ENCODE measurements at regions not wholly inside any gene's neighbourhood (a gene's known extent, or its start where the extent isn't known, plus 50 kb on each side); places are given as distances from the start of the nearest gene placed in this dataset.
A peak's percentile ranks its signal among the peaks of the same experiment; 100 is the strongest.

GRCh38 chr14:44339862-44340261 is 167.2 kb downstream of the FSCB start:
- Mint-ChIP-seq H3K4me3 (no peak overlapping the region), H3K4me1 (ENCODE audit: low read depth) (no peaks in the 10 kb centered on the region), H3K36me3 (no peaks in the 10 kb centered on the region), H3K27ac (no peak overlapping the region), H3K9me3 (no peaks in the 10 kb centered on the region), H3K27me3 (no peaks in the 10 kb centered on the region)
- intact Hi-C loops (cut with micrococcal nuclease): no loop called here
- no peak for DNase-seq
- ChIA-PET POLR2A (no interaction called here), CTCF (no interaction called here)

GRCh38 chr14:44339231-44339630 is 167.9 kb downstream of the FSCB start:
- Mint-ChIP-seq H3K27ac (no peak overlapping the region), H3K4me3 (no peak overlapping the region), H3K9me3 (no peaks in the 10 kb centered on the region), H3K4me1 (ENCODE audit: low read depth) (no peaks in the 10 kb centered on the region), H3K36me3 (no peaks in the 10 kb centered on the region), H3K27me3 (no peaks in the 10 kb centered on the region)
- POLR2A ChIA-PET: no interaction called here
- intact Hi-C loops (cut with micrococcal nuclease): no loop called here
- CTCF ChIA-PET: no interaction called here
- DNase-seq: no peak

DNA sequence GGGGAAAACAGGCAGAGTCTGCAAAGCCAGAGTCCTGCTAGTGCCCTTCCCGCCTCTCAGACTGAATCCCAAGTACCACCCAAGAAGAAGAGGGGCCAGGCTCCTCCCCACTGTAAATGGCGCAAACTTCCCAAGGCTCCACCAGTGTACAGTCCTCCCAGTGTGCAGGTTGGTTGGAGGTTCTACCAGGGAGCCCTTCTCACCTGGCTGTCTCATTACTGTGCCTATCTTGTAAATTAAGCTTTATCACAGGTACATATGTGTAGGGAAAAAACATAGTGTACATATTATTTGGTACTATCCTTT is 189.7 kb downstream of the FSCB start:
- ChIA-PET POLR2A (no interaction called here), CTCF (no interaction called here)
- H3K27ac Mint-ChIP-seq: no peak overlapping the region
- no peak for DNase-seq
- no peaks in the 10 kb centered on the region for H3K36me3 Mint-ChIP-seq
- peaks cover 9% of the 10 kb centered on the region for H3K9me3 Mint-ChIP-seq
- intact Hi-C loops (cut with micrococcal nuclease): no loop called here
- no peaks in the 10 kb centered on the region for H3K27me3 Mint-ChIP-seq
- H3K4me1 Mint-ChIP-seq (ENCODE audit: low read depth): no peaks in the 10 kb centered on the region
- no peak overlapping the region for H3K4me3 Mint-ChIP-seq

- Mint-ChIP-seq H3K4me3 (no peak overlapping the region), H3K27ac (no peak overlapping the region), H3K9me3 (peaks cover 12% of the 10 kb centered on the region), H3K4me1 (ENCODE audit: low read depth) (no peaks in the 10 kb centered on the region), H3K36me3 (no peaks in the 10 kb centered on the region), H3K27me3 (no peaks in the 10 kb centered on the region)
- DNase-seq: peak; percentile 31
- ChIA-PET POLR2A (no interaction called here), CTCF (no interaction called here)
- intact Hi-C loops (cut with micrococcal nuclease): no loop called here
These were observed 190.2 kb downstream of the FSCB start for GRCh38 chr14:44316647-44317440.

DNA sequence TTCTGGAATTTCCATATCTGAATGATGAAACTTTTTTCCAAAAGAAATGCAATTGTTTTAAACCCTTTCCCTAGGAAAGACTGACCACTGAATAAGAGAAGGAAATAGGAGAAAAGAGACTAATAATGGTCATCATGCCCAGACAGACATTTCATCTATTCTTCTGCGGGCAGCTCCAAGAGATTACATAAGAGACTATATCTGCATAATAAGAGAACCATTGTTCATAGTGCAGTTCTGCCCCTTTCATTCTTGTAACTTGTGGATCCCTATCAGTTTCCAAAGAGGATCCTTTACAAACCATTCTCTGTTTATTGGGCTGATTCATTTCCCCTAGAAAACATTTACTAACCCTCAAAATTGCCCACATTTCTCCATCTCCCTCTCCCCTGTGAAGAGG is 197.8 kb downstream of the FSCB start:
- Mint-ChIP-seq H3K4me1 (ENCODE audit: low read depth) (no peaks in the 10 kb centered on the region), H3K27ac (no peak overlapping the region), H3K36me3 (no peaks in the 10 kb centered on the region), H3K9me3 (peaks cover 8% of the 10 kb centered on the region), H3K27me3 (no peaks in the 10 kb centered on the region), H3K4me3 (no peak overlapping the region)
- no peak for DNase-seq
- intact Hi-C loops (cut with micrococcal nuclease): no loop called here
- CTCF ChIA-PET: no interaction called here
- POLR2A ChIA-PET: no interaction called here

- Mint-ChIP-seq H3K4me3 (no peak overlapping the region), H3K36me3 (no peaks in the 10 kb centered on the region), H3K9me3 (peaks cover 14% of the 10 kb centered on the region), H3K27me3 (no peaks in the 10 kb centered on the region), H3K27ac (no peak overlapping the region), H3K4me1 (ENCODE audit: low read depth) (no peaks in the 10 kb centered on the region)
- POLR2A ChIA-PET: no interaction called here
- DNase-seq: no peak
- CTCF ChIA-PET: no interaction called here
- intact Hi-C loops (cut with micrococcal nuclease): no loop called here
These were observed 206.2 kb downstream of the FSCB start for GRCh38 chr14:44300916-44301315.

DNA sequence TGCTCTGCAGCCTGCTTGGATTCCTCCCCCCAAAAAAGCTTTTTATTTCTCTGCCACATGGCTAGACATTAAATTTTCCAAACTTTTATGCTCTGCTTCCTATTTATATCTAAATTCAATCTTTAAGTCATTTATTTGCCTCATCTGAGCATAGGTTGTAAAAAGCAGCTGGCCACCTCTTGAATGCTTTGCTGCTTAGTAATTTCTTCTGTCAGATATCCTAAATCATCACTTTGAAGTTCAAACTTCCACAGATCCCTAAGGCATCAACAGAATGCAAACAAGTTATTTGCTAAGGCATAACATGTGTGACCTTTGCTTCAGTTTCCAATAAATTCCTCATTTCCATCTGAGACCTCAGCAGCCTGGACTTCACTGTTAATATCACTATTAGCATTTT is 209.6 kb downstream of the FSCB start:
- Mint-ChIP-seq H3K4me3 (no peak overlapping the region), H3K27me3 (no peaks in the 10 kb centered on the region), H3K27ac (no peak overlapping the region), H3K9me3 (peaks cover 25% of the 10 kb centered on the region), H3K36me3 (no peaks in the 10 kb centered on the region), H3K4me1 (ENCODE audit: low read depth) (no peaks in the 10 kb centered on the region)
- POLR2A ChIA-PET: no interaction called here
- no peak for DNase-seq
- CTCF ChIA-PET: no interaction called here
- intact Hi-C loops (cut with micrococcal nuclease): no loop called here

DNA sequence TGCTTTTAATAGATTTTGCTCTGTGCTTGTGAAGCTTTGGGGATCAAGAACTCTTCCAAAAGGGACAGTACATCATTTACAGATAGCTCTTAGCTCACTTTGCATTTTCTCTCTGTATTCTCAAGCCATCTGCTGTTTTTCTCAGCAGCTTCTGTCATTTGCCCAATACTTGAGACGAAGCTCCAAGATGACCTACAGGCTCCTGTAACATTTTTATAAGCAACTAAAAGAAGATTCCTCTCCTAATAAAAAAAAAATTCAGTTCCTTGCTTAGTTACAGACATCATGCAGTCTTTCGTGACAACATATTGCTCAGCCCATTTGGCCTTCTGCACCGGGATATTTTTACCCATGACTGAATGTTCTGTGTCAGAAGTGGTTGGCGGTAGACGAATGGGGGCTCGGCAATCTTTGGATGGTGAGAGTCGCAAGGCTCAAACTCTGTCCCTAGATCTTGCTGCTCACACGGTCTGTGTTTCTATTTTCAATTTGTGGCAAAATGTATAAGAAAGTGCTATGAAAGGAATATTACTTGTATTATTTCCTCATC is 215.6 kb downstream of the FSCB start:
- intact Hi-C loops (cut with micrococcal nuclease): no loop called here
- peaks cover 17% of the 10 kb centered on the region for H3K9me3 Mint-ChIP-seq
- H3K4me1 Mint-ChIP-seq (ENCODE audit: low read depth): no peaks in the 10 kb centered on the region
- no peak overlapping the region for H3K27ac Mint-ChIP-seq
- H3K4me3 Mint-ChIP-seq: no peak overlapping the region
- ChIA-PET CTCF (no interaction called here), POLR2A (no interaction called here)
- DNase-seq: no peak
- H3K36me3 Mint-ChIP-seq: no peaks in the 10 kb centered on the region
- no peaks in the 10 kb centered on the region for H3K27me3 Mint-ChIP-seq

DNA sequence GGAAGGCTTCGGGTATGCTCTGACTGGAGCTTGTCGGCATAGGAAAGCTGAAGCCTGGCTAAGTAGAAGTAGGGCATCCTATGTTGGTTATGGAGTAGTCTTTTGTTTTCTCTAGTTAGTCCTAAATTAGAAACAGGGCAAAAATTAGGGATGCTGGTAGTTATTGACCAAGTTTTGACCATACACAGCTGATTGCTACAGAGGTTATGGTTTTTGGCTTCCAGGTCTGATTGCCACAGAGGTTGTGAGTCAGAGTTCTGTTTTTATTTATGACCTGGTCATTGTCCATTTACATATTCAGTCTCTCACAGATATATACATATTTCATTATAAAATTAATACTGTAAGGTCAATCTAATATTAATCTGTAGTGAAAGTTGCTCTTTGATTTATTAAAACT is 219.2 kb downstream of the FSCB start:
- Mint-ChIP-seq H3K27ac (no peak overlapping the region), H3K4me1 (ENCODE audit: low read depth) (no peaks in the 10 kb centered on the region)
- POLR2A ChIA-PET: no interaction called here

DNA sequence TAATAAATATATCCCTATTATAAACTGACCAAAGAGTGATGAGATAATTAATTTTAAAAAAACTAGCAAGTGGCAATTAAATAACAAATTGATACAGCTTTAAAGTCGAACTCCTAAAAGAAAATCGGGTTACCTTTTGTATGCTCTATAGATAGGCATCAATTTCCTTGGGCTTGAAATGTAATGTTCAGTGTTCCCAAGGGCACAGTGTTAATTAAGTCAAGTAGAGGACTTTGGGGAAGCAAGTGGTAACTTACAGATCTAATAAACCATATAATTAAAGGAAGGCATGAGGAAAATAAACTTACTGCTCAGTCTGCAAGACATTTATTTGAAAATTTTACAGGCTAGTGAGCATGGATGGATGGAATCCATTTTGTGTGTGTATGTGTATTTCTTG is 220.9 kb downstream of the FSCB start:
- Mint-ChIP-seq H3K27me3 (no peaks in the 10 kb centered on the region), H3K4me3 (no peak overlapping the region), H3K4me1 (ENCODE audit: low read depth) (no peaks in the 10 kb centered on the region), H3K27ac (no peak overlapping the region), H3K9me3 (peaks cover 3% of the 10 kb centered on the region), H3K36me3 (no peaks in the 10 kb centered on the region)
- ChIA-PET POLR2A (no interaction called here), CTCF (no interaction called here)
- no peak for DNase-seq
- intact Hi-C loops (cut with micrococcal nuclease): no loop called here

More for the DNA sequence above, 219.2 kb downstream of the FSCB start:
- H3K36me3 Mint-ChIP-seq: no peaks in the 10 kb centered on the region
- no peak for DNase-seq
- intact Hi-C loops (cut with micrococcal nuclease): no loop called here
- H3K4me3 Mint-ChIP-seq: no peak overlapping the region
- CTCF ChIA-PET: no interaction called here
- no peaks in the 10 kb centered on the region for H3K27me3 Mint-ChIP-seq
- H3K9me3 Mint-ChIP-seq: peaks cover 5% of the 10 kb centered on the region

GRCh38 chr14:44283836-44284235 is 223.2 kb downstream of the FSCB start:
- Mint-ChIP-seq H3K36me3 (no peaks in the 10 kb centered on the region), H3K4me3 (no peak overlapping the region), H3K27ac (no peak overlapping the region), H3K9me3 (no peaks in the 10 kb centered on the region), H3K27me3 (no peaks in the 10 kb centered on the region), H3K4me1 (ENCODE audit: low read depth) (no peaks in the 10 kb centered on the region)
- no peak for DNase-seq
- intact Hi-C loops (cut with micrococcal nuclease): no loop called here
- POLR2A ChIA-PET: no interaction called here
- CTCF ChIA-PET: no interaction called here

DNA sequence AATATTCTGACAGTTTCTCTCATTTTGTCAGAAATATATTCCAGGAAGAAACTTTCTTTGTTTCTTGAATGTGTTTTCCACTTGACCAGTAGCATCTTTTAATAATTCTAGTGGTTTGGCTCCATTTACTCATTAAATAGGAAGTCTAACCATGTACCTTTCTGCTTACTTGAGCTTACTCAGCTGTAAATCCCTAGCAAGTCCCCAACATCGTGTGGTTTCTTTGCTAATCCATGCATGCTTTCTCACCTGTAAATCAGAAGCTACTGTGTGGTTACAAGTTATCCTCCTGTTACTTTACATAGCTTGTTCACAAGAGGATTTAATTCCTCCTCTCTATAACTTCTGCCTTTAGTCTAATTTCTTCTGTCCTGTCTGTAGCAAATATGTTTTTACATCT is 227.7 kb downstream of the FSCB start:
- no peak overlapping the region for H3K4me3 Mint-ChIP-seq
- no peaks in the 10 kb centered on the region for H3K36me3 Mint-ChIP-seq
- DNase-seq: no peak
- no peak overlapping the region for H3K27ac Mint-ChIP-seq
- ChIA-PET POLR2A (no interaction called here), CTCF (no interaction called here)
- no peaks in the 10 kb centered on the region for H3K9me3 Mint-ChIP-seq
- no peaks in the 10 kb centered on the region for H3K4me1 Mint-ChIP-seq (ENCODE audit: low read depth)
- intact Hi-C loops (cut with micrococcal nuclease): no loop called here
- H3K27me3 Mint-ChIP-seq: no peaks in the 10 kb centered on the region

GRCh38 chr14:44271637-44272036 is 235.4 kb downstream of the FSCB start:
- CTCF ChIA-PET: no interaction called here
- no peak overlapping the region for H3K4me3 Mint-ChIP-seq
- H3K27me3 Mint-ChIP-seq: no peaks in the 10 kb centered on the region
- POLR2A ChIA-PET: no interaction called here
- no peak overlapping the region for H3K27ac Mint-ChIP-seq
- no peak for DNase-seq
- intact Hi-C loops (cut with micrococcal nuclease): no loop called here
- H3K4me1 Mint-ChIP-seq (ENCODE audit: low read depth): no peaks in the 10 kb centered on the region
- H3K9me3 Mint-ChIP-seq: peaks cover 11% of the 10 kb centered on the region
- no peaks in the 10 kb centered on the region for H3K36me3 Mint-ChIP-seq

Measured in activated CD4-positive, alpha-beta memory T cell treated with anti-CD3 and anti-CD28 coated beads for 36 hours (primary cell).